GM18867 (cell line): ENCODE measurements at regions not wholly inside any gene's neighbourhood (a gene's known extent, or its start where the extent isn't known, plus 50 kb on each side); places are given as distances from the start of the nearest gene placed in this dataset.
A peak's percentile ranks its signal among the peaks of the same experiment; 100 is the strongest.

Experiments
- ATAC-seq: cut with Tn5 transposase; IDR thresholded peaks from one replicate; pipeline ENCODE4 v1.9.1; 2021; ENCODE audit warnings: mild to moderate bottlenecking, moderate library complexity; ENCODE audit not compliant: unreplicated experiment

GRCh38 chr1:69123486-69123885 lies 444.2 kb upstream of the LRRC7 start:
- ATAC-seq = no peak

GRCh38 chr1:69126796-69127195 lies 440.9 kb upstream of the LRRC7 start:
- no peak for ATAC-seq

GRCh38 chr1:69128204-69128603 lies 439.5 kb upstream of the LRRC7 start:
- ATAC-seq = no peak

- ATAC-seq = no peak
These were observed 438.2 kb upstream of the LRRC7 start for GRCh38 chr1:69129538-69129937.

- no peak for ATAC-seq
These were observed 429.6 kb upstream of the LRRC7 start for GRCh38 chr1:69138172-69138571.

GRCh38 chr1:69139007-69139406 lies 428.7 kb upstream of the LRRC7 start:
- ATAC-seq = no peak

- ATAC-seq = no peak
These were observed 421.4 kb upstream of the LRRC7 start for GRCh38 chr1:69146303-69146702.

- ATAC-seq = no peak
These were observed 419.0 kb upstream of the LRRC7 start for GRCh38 chr1:69148731-69149130.

GRCh38 chr1:69157046-69157756 lies 410.5 kb upstream of the LRRC7 start:
- no peak for ATAC-seq

GRCh38 chr1:69163241-69163640 lies 404.5 kb upstream of the LRRC7 start:
- ATAC-seq = no peak

GRCh38 chr1:69163779-69164178 lies 403.9 kb upstream of the LRRC7 start:
- ATAC-seq = no peak

- ATAC-seq = no peak
These were observed 399.8 kb upstream of the LRRC7 start for GRCh38 chr1:69167876-69168275.

- ATAC-seq = no peak
These were observed 396.5 kb upstream of the LRRC7 start for GRCh38 chr1:69171248-69171647.

- ATAC-seq = no peak
These were observed 395.4 kb upstream of the LRRC7 start for GRCh38 chr1:69172003-69173000.

GRCh38 chr1:69175053-69175452 lies 392.7 kb upstream of the LRRC7 start:
- ATAC-seq = no peak

- ATAC-seq = no peak
These were observed 387.4 kb upstream of the LRRC7 start for GRCh38 chr1:69180358-69180757.

GRCh38 chr1:69185378-69185777 lies 382.3 kb upstream of the LRRC7 start:
- no peak for ATAC-seq

- no peak for ATAC-seq
These were observed 376.4 kb upstream of the LRRC7 start for GRCh38 chr1:69191335-69191734.

GRCh38 chr1:69195136-69195535 lies 372.6 kb upstream of the LRRC7 start:
- ATAC-seq = no peak

- ATAC-seq = no peak
These were observed 371.7 kb upstream of the LRRC7 start for GRCh38 chr1:69196071-69196470.

- ATAC-seq = peak; percentile 50
These were observed 369.9 kb upstream of the LRRC7 start for GRCh38 chr1:69197816-69198215.

GRCh38 chr1:69201716-69202115 lies 366.0 kb upstream of the LRRC7 start:
- no peak for ATAC-seq
